HepG2 (cell line): ENCODE measurements at regions not wholly inside any gene's neighbourhood (a gene's known extent, or its start where the extent isn't known, plus 50 kb on each side); places are given as distances from the start of the nearest gene placed in this dataset.

Source experiments
- ATAC-seq: fragments of 200-7000 bp; cut with Tn5 transposase; 3 replicates; pipeline ENCODE4 v1.9.1; 2020; ENCODE audit warnings: mild to moderate bottlenecking, moderate library complexity
- BruUV-seq: library from RNA; stranded (reverse); fragments of 400-500 nt; replicated peaks from 2 replicates; lab custom pipeline; 2021; lab: Mats Ljungman, UMichigan
- CTCF ChIA-PET: fragments of 300-600 bp; formaldehyde crosslinking; extraction: SDS; loops from one replicate; lab custom pipeline; 2021; ENCODE audit warnings: low total read pairs, inconsistent platforms, low intra/inter-chr PET ratio; lab: Yijun Ruan, JAX
- POLR2A ChIA-PET: fragments of 350-600 bp; sonication (Branson Sonifier 250); formaldehyde crosslinking; loops from one replicate; lab custom pipeline; 2020; ENCODE audit warnings: antibody characterized with exemption, inconsistent platforms; lab: Yijun Ruan, JAX
- DNase-seq: peaks from one replicate; pipeline ENCODE4 v3.0.0-alpha.2; 2015; ENCODE audit warnings: low spot score
- FAIRE-seq: peaks from 3 replicates; lab custom pipeline; 2011; peaks lifted over from hg19 to GRCh38; lab: Jason Lieb, UNC
- H2AFZ ChIP-seq: one replicate; pipeline ENCODE4 v1.6.1; 2011; ENCODE audit warnings: low read length, inconsistent platforms
- H3K27ac ChIP-seq: fragments of 300-600 bp; 3 replicates; pipeline ENCODE4 v1.8.0; 2011; ENCODE audit warnings: mixed run types, mild to moderate bottlenecking, mixed read lengths, low read length, inconsistent platforms; ENCODE audit not compliant: insufficient read depth; ENCODE audit errors: extremely low read length
- H3K27me3 ChIP-seq, 2 experiments: fragments of 200-600 bp in 1 of 2; 2 replicates in 1 of 2; 3 replicates in 1 of 2; pipeline versions ENCODE4 v1.6.0 to v1.8.0; 2011; ENCODE audit warnings: low read length in 2 of 2, mild to moderate bottlenecking in 2 of 2, moderate library complexity in 2 of 2, inconsistent platforms in 1 of 2; ENCODE audit not compliant: insufficient read depth in 2 of 2, control insufficient read depth in 1 of 2
- H3K36me3 ChIP-seq, 2 experiments: fragments of 200-600 bp in 1 of 2; replicated peaks in 1 of 2; 2 replicates in 1 of 2; 3 replicates in 1 of 2; pipeline versions ENCODE4 v1.5.1 to v1.8.0; 2011; ENCODE audit warnings: low read length in 2 of 2, inconsistent platforms in 1 of 2; ENCODE audit not compliant: insufficient read depth in 2 of 2, control insufficient read depth in 1 of 2
- H3K4me1 ChIP-seq: 2 replicates; pipeline ENCODE4 v1.5.1; 2012; ENCODE audit warnings: low read length, inconsistent platforms; ENCODE audit not compliant: insufficient read depth
- H3K4me2 ChIP-seq: 2 replicates; pipeline ENCODE4 v1.6.0; 2011; ENCODE audit warnings: low read depth, low read length, inconsistent platforms
- H3K4me3 ChIP-seq, 3 experiments: fragments of 200-600 bp in 1 of 3; sonication (generic), shearing (Covaris generic) in 1 of 3; replicated peaks in 1 of 3; 2 replicates each; pipeline ENCODE4 v1.5.1; 2011 to 2016; ENCODE audit warnings: low read length in 3 of 3, inconsistent platforms in 2 of 3, low read depth in 2 of 3, mild to moderate bottlenecking in 2 of 3, control low read depth in 1 of 3, mixed read lengths in 1 of 3; ENCODE audit not compliant: insufficient read depth in 1 of 3
- H3K79me2 ChIP-seq: one replicate; pipeline ENCODE4 v1.6.1; 2011; ENCODE audit warnings: low read length, inconsistent platforms; ENCODE audit not compliant: insufficient read depth
- H3K9ac ChIP-seq: 2 replicates; pipeline ENCODE4 v1.6.0; 2011; ENCODE audit warnings: mild to moderate bottlenecking, low read depth, low read length, inconsistent platforms; ENCODE audit not compliant: insufficient read depth
- H3K9me3 ChIP-seq: 2 replicates; pipeline ENCODE4 v1.5.1; 2012; ENCODE audit warnings: mild to moderate bottlenecking, low read length
- H4K20me1 ChIP-seq: 2 replicates; pipeline ENCODE4 v1.6.0; 2011; ENCODE audit warnings: inconsistent platforms, mild to moderate bottlenecking, low read length, moderate library complexity; ENCODE audit not compliant: insufficient read depth
- AGO2 ChIP-seq: fragments of 200-400 bp; formaldehyde crosslinking; optimal IDR thresholded peaks from 2 replicates; pipeline ENCODE3; 2017; ENCODE audit warnings: mild to moderate bottlenecking, low read depth, low read length, moderate library complexity
- AHDC1 ChIP-seq: sonication (generic); formaldehyde crosslinking; IDR thresholded peaks from 2 replicates; pipeline ENCODE4 v1.5.1; 2020; ENCODE audit warnings: mild to moderate bottlenecking, missing genetic modification reagents, borderline replicate concordance
- BORCS8-MEF2B ChIP-seq: sonication (generic); formaldehyde crosslinking; IDR thresholded peaks from 2 replicates; pipeline ENCODE4 v1.8.0; 2022; ENCODE audit warnings: mild to moderate bottlenecking, missing genetic modification reagents
- CENPT ChIP-seq: sonication (generic); formaldehyde crosslinking; IDR thresholded peaks from 2 replicates; pipeline ENCODE4 v1.8.0; 2022; ENCODE audit warnings: low read depth, mild to moderate bottlenecking, moderate library complexity, missing genetic modification reagents
- NCOR1 ChIP-seq: fragments of 200-600 bp; sonication (generic); IDR thresholded peaks from 2 replicates; pipeline ENCODE4 v1.7.0; 2017; ENCODE audit warnings: antibody characterized with exemption, low read length, borderline replicate concordance
- NFIC ChIP-seq: IDR thresholded peaks from 2 replicates; pipeline ENCODE4 v1.6.1; 2012; ENCODE audit warnings: mild to moderate bottlenecking, low read length, inconsistent platforms
- NFYB ChIP-seq: sonication (generic); formaldehyde crosslinking; IDR thresholded peaks from 2 replicates; pipeline ENCODE4 v1.4.0; 2020; ENCODE audit warnings: missing genetic modification reagents
- SALL1 ChIP-seq: sonication (generic); formaldehyde crosslinking; IDR thresholded peaks from 2 replicates; pipeline ENCODE4 v1.8.0; 2022; ENCODE audit warnings: mild to moderate bottlenecking, missing genetic modification reagents
- TGIF2 ChIP-seq: IDR thresholded peaks from 2 replicates; pipeline ENCODE4 v1.6.1; 2016; ENCODE audit warnings: control low read depth, missing compliant biosample characterization
- THAP7 ChIP-seq: sonication (generic); formaldehyde crosslinking; IDR thresholded peaks from 2 replicates; pipeline ENCODE4 v1.8.1; 2023; ENCODE audit warnings: mild to moderate bottlenecking, missing genetic modification reagents
- ZBTB39 ChIP-seq: sonication (generic); formaldehyde crosslinking; IDR thresholded peaks from 2 replicates; pipeline ENCODE4 v1.5.0; 2020; ENCODE audit warnings: missing genetic modification reagents
- ZMYM4 ChIP-seq: sonication (generic); formaldehyde crosslinking; IDR thresholded peaks from 2 replicates; pipeline ENCODE4 v1.8.1; 2023; ENCODE audit warnings: mild to moderate bottlenecking, missing genetic modification reagents
- ZNF24 ChIP-seq: fragments of 450-650 bp; IDR thresholded peaks from 2 replicates; pipeline ENCODE4 v1.6.1; 2017; ENCODE audit warnings: antibody characterized with exemption, mild to moderate bottlenecking
- ZNF577 ChIP-seq: sonication (generic); formaldehyde crosslinking; IDR thresholded peaks from 2 replicates; pipeline ENCODE4 v1.4.0; 2020; ENCODE audit warnings: mild to moderate bottlenecking, low read depth, missing genetic modification reagents, borderline replicate concordance
- ZNF672 ChIP-seq: sonication (generic); formaldehyde crosslinking; IDR thresholded peaks from 2 replicates; pipeline ENCODE4 v1.8.1; 2022; ENCODE audit warnings: missing genetic modification reagents
- WGBS: methylation state at CpG from one replicate; pipeline ENCODE4 v1.1.6; 2017; ENCODE audit warnings: low lambda C conversion rate; 5-methylcytosine and 5-hydroxymethylcytosine counted together
- in situ Hi-C: cut with HindIII; loops from 2 replicates; pipeline ENCODE4 v1.10.0; 2017; ENCODE audit warnings: low pct_unique_long_range_greater_than_20kb; ENCODE audit not compliant: extremely low pct_ligation_motif_present
- intact Hi-C: fragments of 100-400 bp; cut with micrococcal nuclease; formaldehyde crosslinking; loops from one replicate; pipeline ENCODE4 v1.10.0; 2022; ENCODE audit not compliant: unreplicated experiment

- no peak for TF ChIP-seq NCOR1
- TF ChIP-seq, all 625 proteins: peak for 0
Observed at GRCh38 chr11:97345032-97345431, 955.2 kb downstream of the JRKL start (continued).

GRCh38 chr11:97349201-97349600 lies 959.4 kb downstream of the JRKL start:
- Histone ChIP-seq H3K36me3 (no peaks in the 10 kb centered on the region), H3K9ac (no peak overlapping the region), H3K9me3 (no peaks in the 10 kb centered on the region), H3K4me2 (no peak overlapping the region), H3K4me1 (no peaks in the 10 kb centered on the region), H3K4me3 (no peak overlapping the region), H3K79me2 (no peaks in the 10 kb centered on the region), H2AFZ (no peak overlapping the region), H3K27ac (no peak overlapping the region), H3K27me3 (no peaks in the 10 kb centered on the region), H4K20me1 (no peaks in the 10 kb centered on the region)
- ATAC-seq = no peak
- no peak for DNase-seq
- intact Hi-C loops = no loop called here
- no TSS peak for BruUV-seq
- ChIA-PET POLR2A (no interaction called here), CTCF (no interaction called here)
- no peak for FAIRE-seq
- in situ Hi-C loops = no loop called here
- WGBS = 0% methylated on average over 4 of the region's 4 CpGs
- TF ChIP-seq ZMYM4 (CRISPR knock-in tag) (no peak), THAP7 (CRISPR knock-in tag) (no peak), ZNF24 (no peak), NFYB (CRISPR knock-in tag) (no peak), ZBTB39 (CRISPR knock-in tag) (no peak), AGO2 (no peak), ZNF672 (no peak), CENPT (CRISPR knock-in tag) (no peak), BORCS8-MEF2B (no peak), SALL1 (CRISPR knock-in tag) (no peak), AHDC1 (CRISPR knock-in tag) (no peak), NFIC (no peak), TGIF2 (CRISPR knock-in tag) (no peak), ZNF577 (CRISPR knock-in tag) (no peak)
